ENCODE measurements at regions not wholly inside any gene's neighbourhood (a gene's known extent, or its start where the extent isn't known, plus 50 kb on each side); places are given as distances from the start of the nearest gene placed in this dataset.

- no peak for DNase-seq
These were observed 494.1 kb downstream of the SH2D4B start for GRCh38 chr10:81031774-81032173.

DNA sequence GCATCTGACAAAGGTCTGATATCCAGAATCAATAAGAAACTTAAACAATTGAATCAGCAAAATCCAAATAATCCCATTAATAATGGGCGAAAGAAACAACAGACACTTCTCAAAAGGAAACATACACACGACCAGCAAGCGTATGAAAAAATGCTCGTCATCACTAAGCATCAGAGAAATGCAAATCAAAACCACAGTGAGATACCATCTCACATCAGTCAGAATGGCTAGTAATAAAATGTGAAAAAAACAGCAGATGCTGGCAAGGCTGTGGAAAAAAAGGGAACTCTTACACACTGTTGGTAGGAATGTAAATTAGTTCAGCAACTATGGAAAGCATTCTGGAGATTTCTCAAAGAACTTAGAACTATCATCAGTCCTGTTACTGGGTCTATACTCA is 496.7 kb downstream of the SH2D4B start:
- DNase-seq = no peak

- DNase-seq = no peak
These were observed 498.6 kb downstream of the SH2D4B start for GRCh38 chr10:81036257-81036656.

DNA sequence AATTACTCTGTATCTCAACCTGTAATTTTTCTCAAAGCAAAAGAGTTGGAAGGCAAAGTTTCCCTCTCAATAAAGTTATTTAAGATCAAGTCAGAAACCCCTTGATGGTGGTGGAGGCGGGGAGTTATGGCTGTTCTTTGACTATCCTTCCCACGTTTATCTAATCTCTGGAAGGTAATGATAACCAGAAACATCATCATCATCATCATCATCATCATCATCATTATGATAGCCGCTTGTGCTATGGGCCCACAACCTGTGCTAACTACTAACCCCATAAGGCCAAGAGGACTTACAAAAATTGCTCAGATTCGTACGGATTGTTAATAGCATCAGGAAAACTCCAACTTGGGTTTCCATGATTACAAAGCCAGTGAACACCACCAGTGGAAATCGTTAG is 502.3 kb downstream of the SH2D4B start:
- DNase-seq = no peak

DNA sequence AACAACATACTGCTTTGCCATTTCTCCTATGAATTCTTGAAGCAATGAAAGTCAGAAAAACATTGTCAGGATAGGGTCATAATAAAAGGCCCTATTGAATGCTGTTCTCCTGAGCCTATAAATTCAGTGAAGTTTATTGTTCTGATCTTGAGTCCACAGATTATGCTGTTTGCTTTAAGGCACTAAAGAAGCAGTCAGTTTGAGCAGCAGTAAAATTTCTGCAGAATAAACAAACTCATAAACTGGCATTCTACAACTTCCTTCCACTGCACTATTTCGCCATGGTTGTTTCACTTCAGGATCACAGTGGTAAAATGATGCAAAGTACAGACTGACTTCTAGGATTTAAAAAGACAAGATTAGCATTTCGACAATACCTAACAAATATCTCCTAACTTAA is 503.2 kb downstream of the SH2D4B start:
- no peak for DNase-seq

DNA sequence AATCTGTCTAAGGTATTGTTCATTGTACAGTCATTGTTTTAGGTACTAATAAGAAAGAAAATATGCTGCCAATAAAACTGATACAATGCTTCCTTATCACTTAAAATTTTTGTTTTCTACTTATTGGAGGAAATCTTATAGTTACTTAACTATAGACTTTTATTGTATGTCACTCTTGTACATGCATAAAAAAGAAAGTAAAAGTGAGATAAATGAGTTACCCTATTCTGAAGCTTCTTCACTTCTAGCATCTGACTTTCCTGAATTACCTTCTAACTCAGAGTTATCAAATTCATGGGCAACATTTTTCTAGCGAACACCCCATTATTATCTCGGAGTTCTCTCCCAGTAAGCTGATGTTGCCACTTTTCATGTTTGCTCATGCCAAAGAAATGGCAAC is 504.9 kb downstream of the SH2D4B start:
- DNase-seq = no peak

DNA sequence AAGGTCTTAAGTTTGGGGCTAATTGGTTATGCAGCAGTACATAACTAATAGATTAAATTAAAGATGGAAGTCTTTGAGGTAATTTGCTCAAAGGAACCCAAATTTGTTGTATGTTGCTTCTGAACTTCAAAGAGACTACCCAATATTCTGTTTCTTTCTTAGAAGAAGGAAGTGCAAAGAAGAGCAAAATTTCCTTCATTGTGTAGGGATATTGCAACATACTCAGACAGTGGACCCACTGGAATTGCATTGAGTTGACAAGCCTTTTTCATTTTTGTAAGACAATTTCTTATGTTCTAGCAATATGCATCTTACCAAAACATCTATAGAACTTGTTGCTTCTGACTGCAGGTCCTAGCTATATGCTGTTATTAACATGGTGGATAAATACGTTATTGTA is 527.8 kb downstream of the SH2D4B start:
- no peak for DNase-seq

- no peak for DNase-seq
These were observed 530.8 kb downstream of the SH2D4B start for GRCh38 chr10:81068460-81068859.

DNA sequence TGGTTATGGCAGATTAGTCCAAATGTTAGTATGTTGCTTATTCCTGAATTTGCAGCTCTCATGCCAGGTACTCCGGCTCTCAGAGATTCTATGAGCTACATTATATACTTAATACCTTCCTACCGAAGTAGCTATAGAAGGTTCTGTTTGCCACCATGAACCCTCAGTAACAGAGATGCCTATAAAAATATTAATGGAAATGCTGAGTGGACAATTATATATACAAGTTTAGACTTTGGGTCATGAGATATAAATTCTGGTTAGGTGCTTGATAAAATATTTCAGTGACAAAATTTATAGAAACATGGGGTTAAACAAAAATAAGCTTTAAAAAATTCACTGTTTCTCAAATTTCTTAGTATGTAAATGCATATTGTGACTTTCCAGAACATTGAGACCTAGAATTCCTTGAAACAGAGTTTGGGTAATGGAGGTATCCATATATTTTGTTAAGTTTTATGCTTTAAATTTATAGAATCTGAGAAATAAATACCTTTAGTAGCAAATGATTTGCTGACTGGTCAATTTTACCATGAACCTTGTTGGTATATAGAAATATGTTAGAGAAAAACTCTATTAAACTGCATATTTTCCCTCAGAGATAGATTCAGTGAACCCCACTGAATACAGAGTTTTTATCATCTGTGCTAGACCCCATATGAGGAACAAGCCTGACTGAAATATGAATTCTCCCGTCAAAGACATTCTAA is 533.5 kb downstream of the SH2D4B start:
- DNase-seq = no peak

GRCh38 chr10:81073155-81073554 is 535.5 kb downstream of the SH2D4B start:
- no peak for DNase-seq

DNA sequence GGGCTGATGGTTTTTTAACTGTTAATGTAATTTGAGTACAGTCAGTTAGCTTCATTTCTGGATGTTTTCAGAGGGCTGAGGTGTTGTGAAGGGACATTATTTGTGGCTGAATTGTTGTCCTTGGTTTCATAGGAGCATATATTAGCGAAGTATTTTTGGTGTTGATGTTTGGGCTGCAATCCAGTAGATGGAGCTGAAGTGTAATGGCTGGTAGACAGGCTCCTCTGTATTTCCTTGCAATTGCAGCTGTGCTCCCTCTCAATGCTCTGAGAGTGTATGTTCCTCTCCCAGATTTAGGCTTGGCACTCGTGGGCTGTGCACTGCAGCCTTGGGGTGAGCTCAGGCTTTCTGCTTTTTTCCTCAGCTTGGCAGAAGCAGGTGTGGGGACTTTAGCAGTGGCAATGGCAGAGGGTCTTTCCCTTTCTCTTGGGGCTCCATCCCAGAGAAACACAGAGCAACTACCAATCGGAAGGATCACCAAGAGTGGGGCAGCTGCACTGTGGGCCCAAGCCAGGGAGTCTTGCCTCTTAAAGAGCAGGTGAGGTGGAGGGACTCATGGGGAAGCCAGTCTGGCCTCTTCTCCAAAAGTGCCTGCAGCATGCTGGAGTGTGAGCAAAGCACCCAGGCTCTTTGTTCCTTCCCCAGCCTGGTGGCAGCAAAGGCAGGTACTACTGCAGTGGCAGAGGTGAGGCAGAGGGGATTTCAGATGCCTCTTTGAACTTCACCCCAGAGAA is 544.4 kb downstream of the SH2D4B start:
- DNase-seq = no peak

DNA sequence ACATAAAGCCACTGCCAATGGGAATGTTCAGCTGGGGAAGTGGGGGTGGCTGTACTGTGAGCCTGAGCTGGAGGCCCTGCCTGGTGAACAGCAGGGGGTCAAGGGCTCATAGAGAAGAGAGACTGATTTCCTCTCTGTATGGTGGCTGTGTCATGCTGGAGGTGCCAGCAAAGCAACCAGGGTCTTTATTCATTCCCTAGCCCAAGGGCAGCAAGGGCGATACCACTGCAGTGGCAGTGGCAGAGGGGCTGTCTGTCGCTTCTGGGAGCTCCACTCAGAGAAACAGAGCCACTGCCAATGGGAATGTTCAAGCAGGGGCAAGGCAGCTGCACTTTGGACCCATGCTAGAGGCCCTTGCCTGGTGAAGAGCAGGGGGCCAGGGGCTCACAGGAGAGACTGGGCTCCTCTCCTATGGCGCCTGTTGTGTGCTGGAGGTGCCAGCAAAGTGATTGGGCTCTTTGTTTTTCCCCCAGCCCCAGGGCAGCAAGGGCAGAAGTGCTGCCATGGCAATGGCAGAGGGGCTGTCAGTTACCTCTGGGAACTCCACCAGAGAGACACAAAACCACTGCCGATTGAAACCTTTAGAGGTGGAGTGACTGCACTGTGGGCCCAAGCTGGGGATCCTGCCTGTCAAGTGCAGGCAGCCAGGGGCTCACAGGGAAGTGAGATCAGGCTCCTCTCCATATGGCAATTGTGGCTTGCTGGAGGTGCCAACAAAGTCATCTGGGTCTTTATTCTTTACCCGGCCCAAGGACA is 545.1 kb downstream of the SH2D4B start:
- DNase-seq = no peak

GRCh38 chr10:81093056-81093455 is 555.4 kb downstream of the SH2D4B start:
- no peak for DNase-seq

DNA sequence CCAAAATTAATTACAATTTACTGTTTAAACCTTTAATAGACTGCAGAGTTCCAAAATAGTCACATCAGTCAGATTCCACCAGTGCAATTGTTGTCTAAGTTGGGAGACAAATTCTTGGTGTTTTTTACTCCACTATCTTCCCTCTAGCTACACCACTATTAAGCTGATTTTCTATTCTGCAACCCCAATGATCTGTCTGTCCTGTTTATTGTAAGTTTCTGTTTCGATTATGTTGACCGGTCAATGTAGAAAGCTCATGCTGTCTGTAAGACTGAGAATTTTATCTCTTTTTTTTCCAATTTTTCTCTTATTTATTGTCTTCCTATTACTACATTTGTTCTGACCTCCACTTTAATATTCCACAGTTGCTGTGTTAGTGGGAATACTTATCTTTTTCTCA is 557.5 kb downstream of the SH2D4B start:
- no peak for DNase-seq

GRCh38 chr10:81096558-81096957 is 558.9 kb downstream of the SH2D4B start:
- no peak for DNase-seq

DNA sequence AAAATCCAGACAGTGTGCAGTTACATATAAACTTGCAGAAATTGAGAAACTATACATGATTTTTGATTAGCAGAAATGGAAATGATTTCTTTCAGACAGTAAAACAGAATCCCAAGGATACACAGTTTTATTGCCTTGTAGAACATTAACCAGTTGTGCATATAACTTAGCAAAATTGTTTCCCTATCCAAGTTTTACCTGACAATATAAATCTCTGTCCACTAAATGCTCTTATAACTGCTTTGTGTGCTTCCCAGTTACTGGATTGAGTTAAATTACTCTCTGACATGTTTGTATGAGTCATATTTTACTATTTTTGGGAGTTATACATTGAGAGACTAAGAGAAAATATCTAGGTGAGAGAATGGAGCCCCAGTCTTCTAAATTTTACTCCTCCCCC is 563.4 kb downstream of the SH2D4B start:
- no peak for DNase-seq

DNA sequence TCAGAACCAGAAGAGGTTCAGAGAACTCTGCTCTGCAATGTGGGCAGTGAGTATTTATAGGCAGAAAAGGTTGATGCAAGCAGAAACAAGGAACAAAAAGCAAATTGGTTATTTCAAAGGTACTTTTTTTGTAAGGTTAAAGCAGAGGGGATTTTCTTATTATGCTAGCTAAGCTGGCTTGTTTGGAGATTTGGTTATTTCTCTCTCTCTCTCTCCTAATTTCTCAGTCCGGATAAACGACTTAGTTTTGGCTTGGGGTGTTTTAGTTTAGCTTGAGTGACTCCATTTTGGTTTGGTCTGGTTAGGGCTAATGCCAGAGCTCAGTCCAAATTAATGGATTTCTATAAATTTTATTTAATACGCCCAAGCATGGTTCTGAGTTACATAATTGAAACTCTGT is 566.8 kb downstream of the SH2D4B start:
- DNase-seq = no peak

GRCh38 chr10:81108516-81109199 is 571.0 kb downstream of the SH2D4B start:
- peak; percentile 5 for DNase-seq

GRCh38 chr10:81109200-81109752 is 571.6 kb downstream of the SH2D4B start:
- DNase-seq = no peak

DNA sequence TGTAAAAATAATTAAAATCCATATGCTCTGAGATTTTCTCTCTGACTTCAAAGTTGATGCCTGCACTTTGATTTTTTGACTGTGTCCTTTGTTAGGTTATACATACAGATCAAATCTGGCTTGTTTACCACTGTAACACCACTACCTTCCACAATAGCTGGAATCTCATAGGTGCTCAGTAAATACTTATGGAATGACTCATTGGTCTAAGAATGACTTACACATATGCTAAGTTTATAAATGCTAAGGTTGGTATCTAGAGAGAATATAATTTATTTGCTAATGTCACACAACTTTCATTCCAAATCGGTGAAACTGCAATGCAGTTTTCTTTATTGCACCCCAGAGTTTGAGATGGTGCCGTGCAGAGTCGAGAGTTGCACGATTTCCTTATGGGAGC is 578.5 kb downstream of the SH2D4B start:
- DNase-seq = no peak

DNA sequence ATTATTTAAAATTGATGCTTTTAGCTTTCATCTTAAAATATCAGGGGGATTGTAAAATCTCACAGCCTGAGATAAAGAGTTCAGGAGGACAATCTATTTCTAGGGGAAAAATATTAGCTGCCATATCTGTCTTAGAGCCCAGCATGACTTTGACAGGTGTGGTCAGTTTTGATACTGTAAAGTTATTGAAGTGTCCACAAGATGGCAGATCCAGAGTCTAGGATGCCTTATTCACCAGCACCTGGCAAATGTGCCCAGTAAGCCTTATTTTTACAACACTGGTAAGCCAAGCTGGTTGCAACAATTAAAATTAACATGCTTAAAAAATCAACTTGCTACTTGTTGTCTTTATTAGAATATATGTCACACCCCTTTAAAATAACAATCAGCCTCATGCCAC is 579.3 kb downstream of the SH2D4B start:
- DNase-seq = no peak

- no peak for DNase-seq
These were observed 590.2 kb downstream of the SH2D4B start for GRCh38 chr10:81127931-81128330.

- DNase-seq = no peak
These were observed 592.3 kb downstream of the SH2D4B start for GRCh38 chr10:81130014-81130413.
